ENCODE measurements at regions not wholly inside any gene's neighbourhood (a gene's known extent, or its start where the extent isn't known, plus 50 kb on each side); places are given as distances from the start of the nearest gene placed in this dataset.

- DNase-seq (ENCODE audit: low spot score), result peak; percentile 67
These were observed 61.7 kb upstream of the PSD2 start for GRCh38 chr5:139733698-139734538.

DNA sequence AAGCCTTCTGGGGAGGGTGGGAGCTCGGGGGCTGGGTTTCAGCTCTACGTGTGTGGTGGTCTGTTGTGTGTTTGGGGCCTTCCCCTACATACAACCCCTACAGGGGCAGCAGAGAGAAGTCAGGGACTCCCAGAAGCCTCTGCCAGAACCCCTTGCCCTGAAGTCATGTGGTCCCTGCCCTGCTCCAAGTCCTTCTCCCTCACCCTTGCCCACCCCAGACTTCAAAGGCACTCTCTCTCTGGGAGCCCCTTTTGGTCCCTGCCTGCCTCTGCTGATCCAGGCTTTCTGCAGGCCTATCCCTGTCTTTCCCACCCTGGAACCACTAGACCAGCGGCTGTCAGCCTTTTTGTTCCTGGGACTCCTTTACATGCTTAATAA lies 61.1 kb upstream of the PSD2 start:
- DNase-seq (ENCODE audit: low spot score), result no peak

DNA sequence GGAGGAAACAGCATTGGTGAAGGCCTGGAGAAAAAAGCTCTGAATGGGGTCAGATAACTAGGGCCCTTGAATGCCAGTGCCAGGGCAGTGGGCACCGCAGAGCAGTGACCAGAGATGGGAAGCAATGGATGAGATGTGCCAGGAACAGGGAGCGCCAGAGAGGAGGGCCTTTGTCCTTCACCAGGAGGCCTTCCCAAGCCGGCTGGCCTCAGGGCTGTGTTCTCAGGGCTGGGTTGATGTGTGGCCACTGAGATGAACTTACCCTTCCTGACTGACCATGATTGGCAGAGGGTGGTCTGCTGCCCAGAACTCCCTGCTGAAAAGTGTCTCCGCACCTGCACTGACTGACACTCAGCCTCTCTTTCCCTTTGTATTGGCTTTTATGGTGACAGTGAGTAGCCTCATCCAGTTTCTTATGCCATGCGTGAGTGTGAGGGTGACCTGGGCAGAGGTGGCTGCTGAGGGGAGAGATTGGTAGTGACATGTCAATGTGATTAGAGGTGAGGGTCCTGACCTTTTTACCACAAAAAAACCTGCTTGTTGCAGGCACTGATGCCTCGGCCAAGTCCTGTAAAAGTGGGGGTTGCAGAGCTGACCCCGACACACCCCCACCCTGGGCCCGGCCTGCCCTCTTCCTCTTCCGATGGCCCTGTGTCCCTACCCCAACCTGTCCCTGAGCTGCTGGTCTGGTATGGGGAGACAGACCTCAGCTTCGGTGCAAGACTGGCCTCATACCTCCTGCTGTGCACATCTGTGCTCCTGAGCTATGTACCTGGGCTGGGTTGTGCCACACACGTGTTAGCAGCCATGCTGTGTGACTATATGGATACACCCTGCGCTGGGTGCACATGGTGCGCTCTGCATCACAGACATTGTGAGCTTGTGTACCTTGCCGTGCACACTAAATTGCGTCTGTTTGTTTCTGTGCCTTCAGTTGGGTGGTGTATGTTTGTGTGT lies 57.1 kb upstream of the PSD2 start:
- peak; percentile 1 for DNase-seq (ENCODE audit: low spot score)

GRCh38 chr5:139739150-139739974 lies 56.2 kb upstream of the PSD2 start:
- peak; percentile 8 for DNase-seq (ENCODE audit: low spot score)

DNA sequence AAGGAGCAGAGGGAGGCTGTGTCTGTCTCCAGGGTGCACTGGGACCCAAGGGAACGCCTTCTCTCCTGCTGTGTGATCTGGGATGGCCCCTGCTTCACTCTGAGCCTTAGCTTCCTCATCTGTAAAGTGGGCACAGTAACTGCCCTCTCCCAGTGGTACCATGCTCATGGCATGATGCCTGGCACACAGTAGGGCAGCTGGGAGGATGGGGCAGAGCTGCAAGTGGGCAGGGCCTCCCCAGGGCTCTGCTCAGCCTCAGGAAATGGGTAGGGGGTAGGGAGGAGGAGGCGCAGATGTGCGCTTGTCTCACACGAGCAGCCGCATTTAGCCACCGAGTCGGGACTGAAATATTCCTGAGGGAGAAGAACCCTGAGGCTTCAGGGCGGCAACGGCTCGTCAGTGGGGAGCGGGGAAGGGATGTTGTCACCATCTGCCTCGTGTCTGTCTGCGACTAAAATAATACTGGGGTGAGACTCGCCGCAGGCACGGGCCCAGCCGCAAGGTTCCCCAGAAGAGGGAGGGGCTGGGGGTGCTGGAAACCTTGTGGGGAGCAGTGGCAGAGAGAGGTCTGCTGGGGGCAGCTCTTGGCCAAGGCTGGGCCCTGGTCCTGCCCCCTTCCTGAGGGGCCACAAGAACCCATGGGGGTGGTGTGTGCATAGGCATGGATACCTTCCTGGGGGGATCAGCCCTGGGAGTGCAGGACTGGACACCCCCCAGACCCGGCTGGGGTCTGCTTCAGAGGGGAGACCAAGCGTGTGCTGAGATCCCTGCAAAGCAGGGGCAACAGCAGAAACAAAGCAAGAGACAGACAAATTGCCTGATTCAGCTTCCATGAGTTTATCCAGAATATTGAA lies 55.2 kb upstream of the PSD2 start:
- no peak for DNase-seq (ENCODE audit: low spot score)

DNA sequence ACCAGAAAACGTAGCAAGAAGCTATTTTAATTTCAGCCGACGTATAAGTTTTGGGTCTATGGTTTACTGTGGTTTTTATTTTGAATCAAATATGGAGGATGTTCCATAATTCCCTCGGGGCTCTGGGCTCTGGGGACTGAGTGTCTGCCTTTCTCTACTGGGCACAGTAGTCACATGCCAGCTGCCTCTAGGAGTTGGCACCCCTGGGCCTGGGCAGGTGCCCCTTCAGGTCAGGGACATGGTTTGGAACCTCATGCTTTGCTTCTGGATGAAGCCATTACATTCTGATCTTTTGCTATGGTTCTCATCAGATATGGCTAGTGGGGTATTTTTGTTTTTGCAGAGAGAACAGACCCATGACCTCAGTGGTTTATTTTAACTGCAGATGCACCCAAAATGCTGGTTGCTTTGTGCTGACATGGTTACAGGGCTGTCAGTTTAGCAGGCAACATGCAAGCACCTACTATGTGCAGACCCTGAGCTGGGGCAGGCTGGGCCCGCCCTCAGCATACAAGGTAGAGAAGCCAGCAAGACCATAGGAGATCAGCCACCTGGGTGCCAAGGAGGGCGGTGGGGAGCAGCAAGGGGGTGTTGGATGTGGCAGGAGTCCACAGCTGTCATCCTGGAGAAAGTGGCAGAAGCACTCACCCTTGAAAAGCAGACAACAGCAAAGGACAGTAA lies 54.5 kb upstream of the PSD2 start:
- DNase-seq (ENCODE audit: low spot score), result no peak

- no peak for DNase-seq (ENCODE audit: low spot score)
These were observed 53.8 kb upstream of the PSD2 start for GRCh38 chr5:139741823-139742172.

DNA sequence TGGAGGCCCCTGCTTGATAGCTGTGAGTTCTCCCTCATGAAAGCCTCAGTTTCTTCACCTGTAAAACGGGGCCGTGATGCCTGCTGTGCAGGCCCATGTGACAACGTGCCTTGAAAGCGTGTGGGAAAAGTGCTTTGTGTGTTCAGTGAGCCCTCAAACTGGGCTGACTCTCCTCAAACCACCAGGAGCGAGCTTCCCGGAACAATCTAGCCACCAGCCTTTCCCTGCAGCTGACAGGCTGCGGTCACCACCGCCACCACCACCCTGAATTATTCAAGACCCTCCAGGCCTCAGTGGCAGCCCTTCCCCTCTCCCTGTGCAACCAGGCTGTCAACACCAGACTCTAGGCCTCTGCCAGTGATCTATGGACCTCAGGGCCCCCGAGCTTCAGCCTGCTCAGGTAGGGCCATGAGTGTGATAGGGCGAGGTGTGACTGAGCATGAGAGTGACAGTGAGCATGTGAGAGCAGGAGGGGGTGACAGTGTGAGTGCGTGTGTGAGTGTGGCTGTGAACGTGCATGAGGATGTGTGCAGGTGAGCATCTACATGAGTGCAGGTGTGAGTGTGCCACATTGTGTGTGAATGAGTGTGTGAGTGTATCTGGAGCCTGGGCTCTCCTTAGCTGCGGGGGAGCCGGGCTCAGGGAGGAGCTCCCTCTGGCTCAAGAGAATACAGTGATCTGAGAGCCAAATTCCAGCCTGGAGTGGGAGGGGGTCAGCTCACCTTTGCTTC lies 53.3 kb upstream of the PSD2 start:
- DNase-seq (ENCODE audit: low spot score), result no peak

GRCh38 chr5:139743001-139743771 lies 52.4 kb upstream of the PSD2 start:
- DNase-seq (ENCODE audit: low spot score), result no peak

DNA sequence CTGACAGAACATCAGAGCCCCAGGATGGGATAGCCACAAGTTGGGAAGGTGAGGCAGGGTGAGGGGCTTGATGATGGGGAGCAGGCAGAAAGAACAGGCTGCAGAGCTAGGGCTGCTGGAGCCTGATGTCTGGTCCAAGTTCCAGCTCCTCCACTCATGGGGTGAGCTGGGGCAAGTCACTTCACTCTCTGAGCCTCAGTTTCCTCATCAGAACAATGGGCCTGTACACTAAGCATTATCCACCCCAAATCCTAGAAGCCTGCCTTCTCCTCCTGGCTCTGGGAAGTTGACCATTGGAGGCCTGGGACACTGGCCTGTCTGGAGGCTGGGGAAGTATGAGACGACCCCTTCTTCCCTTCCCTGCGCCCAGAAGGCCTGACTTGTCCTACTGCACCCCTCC lies 51.8 kb upstream of the PSD2 start:
- DNase-seq (ENCODE audit: low spot score), result no peak

DNA sequence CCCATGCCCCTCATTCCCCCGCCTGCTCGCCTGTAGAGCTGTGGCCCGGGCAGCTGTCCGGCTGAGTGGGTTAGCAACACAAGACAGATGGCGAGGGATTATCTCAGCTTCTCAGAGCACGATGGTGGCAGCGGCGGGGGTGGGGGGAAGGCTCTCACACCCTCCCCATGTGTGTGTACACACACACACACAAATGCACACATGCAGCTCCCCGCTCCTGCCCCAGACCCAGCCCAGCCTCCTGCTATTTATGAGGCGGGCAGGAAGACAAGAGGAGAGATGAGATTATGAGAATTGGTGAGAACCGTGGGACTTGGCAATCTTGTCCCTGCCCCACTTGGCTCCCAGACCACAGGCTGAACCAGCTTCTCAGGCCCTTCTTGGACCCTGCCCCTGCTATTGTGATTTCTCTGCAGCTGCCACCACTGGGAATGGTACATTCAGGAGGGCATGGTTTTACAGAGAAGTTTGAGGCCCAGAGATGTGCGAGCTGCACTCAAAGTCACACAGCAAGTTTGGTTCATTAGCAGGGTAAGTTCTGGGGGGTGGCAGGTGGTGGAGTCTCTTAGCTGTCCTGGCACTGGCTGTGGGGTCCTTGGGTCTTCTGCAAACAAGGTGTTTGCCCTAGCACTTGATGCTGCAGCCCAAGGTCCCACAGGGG lies 51.0 kb upstream of the PSD2 start:
- no peak for DNase-seq (ENCODE audit: low spot score)

GRCh38 chr5:139745132-139745799 lies 50.3 kb upstream of the PSD2 start:
- no peak for DNase-seq (ENCODE audit: low spot score)

DNA sequence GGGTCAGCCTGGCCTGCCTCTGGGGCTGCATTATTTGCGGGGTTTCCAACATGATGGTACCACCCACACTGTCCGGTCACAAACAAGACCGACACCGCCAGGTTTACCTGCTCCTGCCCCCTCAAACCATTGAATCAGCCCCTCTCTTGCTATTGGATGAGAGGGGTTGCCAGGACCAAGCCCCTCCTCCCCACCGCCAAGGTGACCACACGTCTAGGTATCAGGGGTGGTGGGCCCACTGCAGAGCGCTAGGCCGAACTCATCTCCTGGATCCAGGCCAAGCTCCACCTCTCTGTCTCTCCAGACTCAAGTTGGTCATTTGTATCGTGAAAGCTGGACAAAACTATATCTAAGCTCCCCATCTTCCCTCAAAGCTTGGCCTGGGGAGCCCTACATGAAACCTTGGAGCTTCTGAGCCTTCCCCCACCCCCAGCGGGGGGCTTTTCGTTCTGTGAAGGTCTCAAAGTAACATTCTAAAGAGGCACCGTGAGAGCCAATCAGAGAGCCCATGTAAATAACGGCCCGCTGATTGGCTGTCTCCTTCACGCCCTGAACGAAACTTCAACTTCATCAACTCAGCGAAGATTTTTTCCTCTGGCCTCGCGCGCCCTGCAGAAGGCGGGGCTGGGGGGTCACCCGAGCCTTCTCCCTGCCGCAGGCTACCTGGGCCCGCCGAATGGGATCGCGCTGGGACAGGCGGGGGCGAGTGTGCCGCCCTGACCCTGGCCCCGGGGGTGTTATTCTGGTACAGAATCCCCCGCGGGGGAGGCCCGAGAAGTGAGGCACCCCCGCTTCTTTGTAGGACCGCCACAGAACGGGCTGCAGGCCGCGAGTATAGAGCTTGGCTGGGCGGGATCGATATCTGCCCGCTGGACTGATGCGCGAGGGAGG lies 49.6 kb upstream of the PSD2 start:
- peak; percentile 84 for DNase-seq (ENCODE audit: low spot score)

Data from HuH-7.5 (cell line).